ENCODE measurements at regions not wholly inside any gene's neighbourhood (a gene's known extent, or its start where the extent isn't known, plus 50 kb on each side); places are given as distances from the start of the nearest gene placed in this dataset.

GRCh38 chr15:62697636-62698035 lies 344.9 kb upstream of the TPM1 start:
- Histone ChIP-seq H3K4me1 (ENCODE audit: control insufficient read depth, insufficient read depth, low read length) (no peaks in the 10 kb centered on the region), H3K36me3 (ENCODE audit: control insufficient read depth in 2 of 2, insufficient read depth in 2 of 2, low read length in 2 of 2) (peaks cover 52 to 66% of the 10 kb centered on the region in 2 donors), H3K4me3 (ENCODE audit: low read length in 2 of 2) (no peak overlapping the region)

GRCh38 chr15:62698646-62699045 lies 343.9 kb upstream of the TPM1 start:
- Histone ChIP-seq H3K9me3 (ENCODE audit: control insufficient read depth in 2 of 2, low read length in 2 of 2) (no peaks in the 10 kb centered on the region), H3K27ac (ENCODE audit: low read length) (no peak overlapping the region), H3K27me3 (ENCODE audit: control insufficient read depth in 1 of 2, insufficient read depth in 2 of 2, low read length in 2 of 2) (no peaks in the 10 kb centered on the region), H3K9ac (ENCODE audit: low read length in 2 of 2) (no peak overlapping the region), H3K4me3 (ENCODE audit: low read length in 2 of 2) (no peak overlapping the region), H3K36me3 (ENCODE audit: control insufficient read depth in 2 of 2, insufficient read depth in 2 of 2, low read length in 2 of 2) (peaks cover 58 to 66% of the 10 kb centered on the region in 2 donors), H3K4me1 (ENCODE audit: control insufficient read depth, insufficient read depth, low read length) (no peaks in the 10 kb centered on the region)

More at GRCh38 chr15:62697636-62698035, 344.9 kb upstream of the TPM1 start:
- H3K27me3 ChIP-seq (ENCODE audit: control insufficient read depth in 1 of 2, insufficient read depth in 2 of 2, low read length in 2 of 2): no peaks in the 10 kb centered on the region
- H3K9me3 ChIP-seq (ENCODE audit: control insufficient read depth in 2 of 2, low read length in 2 of 2): no peaks in the 10 kb centered on the region
- H3K9ac ChIP-seq (ENCODE audit: low read length in 2 of 2): no peak overlapping the region
- H3K27ac ChIP-seq (ENCODE audit: low read length): no peak overlapping the region

GRCh38 chr15:62706317-62706716 lies 336.2 kb upstream of the TPM1 start:
- Histone ChIP-seq H3K36me3 (ENCODE audit: control insufficient read depth in 2 of 2, insufficient read depth in 2 of 2, low read length in 2 of 2) (peaks cover 28 to 38% of the 10 kb centered on the region in 2 donors), H3K27me3 (ENCODE audit: control insufficient read depth in 1 of 2, insufficient read depth in 2 of 2, low read length in 2 of 2) (no peaks in the 10 kb centered on the region), H3K9ac (ENCODE audit: low read length in 2 of 2) (no peak overlapping the region), H3K4me3 (ENCODE audit: low read length in 2 of 2) (no peak overlapping the region), H3K9me3 (ENCODE audit: control insufficient read depth in 2 of 2, low read length in 2 of 2) (no peaks in the 10 kb centered on the region), H3K4me1 (ENCODE audit: control insufficient read depth, insufficient read depth, low read length) (no peaks in the 10 kb centered on the region), H3K27ac (ENCODE audit: low read length) (no peak overlapping the region)

- peaks cover 26 to 30% of the 10 kb centered on the region in 2 donors for H3K36me3 ChIP-seq (ENCODE audit: control insufficient read depth in 2 of 2, insufficient read depth in 2 of 2, low read length in 2 of 2)
Measured at GRCh38 chr15:62708470-62708869, 334.1 kb upstream of the TPM1 start.

GRCh38 chr15:62709261-62709660 lies 333.3 kb upstream of the TPM1 start:
- Histone ChIP-seq H3K9me3 (ENCODE audit: control insufficient read depth in 2 of 2, low read length in 2 of 2) (no peaks in the 10 kb centered on the region), H3K27ac (ENCODE audit: low read length) (no peak overlapping the region), H3K4me1 (ENCODE audit: control insufficient read depth, insufficient read depth, low read length) (no peaks in the 10 kb centered on the region), H3K27me3 (ENCODE audit: control insufficient read depth in 1 of 2, insufficient read depth in 2 of 2, low read length in 2 of 2) (no peaks in the 10 kb centered on the region), H3K4me3 (ENCODE audit: low read length in 2 of 2) (no peak overlapping the region), H3K9ac (ENCODE audit: low read length in 2 of 2) (no peak overlapping the region), H3K36me3 (ENCODE audit: control insufficient read depth in 2 of 2, insufficient read depth in 2 of 2, low read length in 2 of 2) (peaks cover 23 to 27% of the 10 kb centered on the region in 2 donors)

More at GRCh38 chr15:62708470-62708869, 334.1 kb upstream of the TPM1 start:
- H3K27ac ChIP-seq (ENCODE audit: low read length): no peak overlapping the region
- H3K4me1 ChIP-seq (ENCODE audit: control insufficient read depth, insufficient read depth, low read length): no peaks in the 10 kb centered on the region
- no peak overlapping the region for H3K4me3 ChIP-seq (ENCODE audit: low read length in 2 of 2)
- H3K9me3 ChIP-seq (ENCODE audit: control insufficient read depth in 2 of 2, low read length in 2 of 2): no peaks in the 10 kb centered on the region
- H3K9ac ChIP-seq (ENCODE audit: low read length in 2 of 2): no peak overlapping the region
- H3K27me3 ChIP-seq (ENCODE audit: control insufficient read depth in 1 of 2, insufficient read depth in 2 of 2, low read length in 2 of 2): no peaks in the 10 kb centered on the region

- Histone ChIP-seq H3K4me1 (ENCODE audit: control insufficient read depth, insufficient read depth, low read length) (no peaks in the 10 kb centered on the region), H3K4me3 (ENCODE audit: low read length in 2 of 2) (no peak overlapping the region), H3K9me3 (ENCODE audit: control insufficient read depth in 2 of 2, low read length in 2 of 2) (no peaks in the 10 kb centered on the region), H3K9ac (ENCODE audit: low read length in 2 of 2) (no peak overlapping the region), H3K27me3 (ENCODE audit: control insufficient read depth in 1 of 2, insufficient read depth in 2 of 2, low read length in 2 of 2) (no peaks in the 10 kb centered on the region), H3K27ac (ENCODE audit: low read length) (no peak overlapping the region), H3K36me3 (ENCODE audit: control insufficient read depth in 2 of 2, insufficient read depth in 2 of 2, low read length in 2 of 2) (peaks cover 26 to 29% of the 10 kb centered on the region in 2 donors)
Measured at GRCh38 chr15:62711691-62712454, 330.7 kb upstream of the TPM1 start.

GRCh38 chr15:62712455-62712839 lies 330.1 kb upstream of the TPM1 start:
- peaks cover 29 to 30% of the 10 kb centered on the region in 2 donors for H3K36me3 ChIP-seq (ENCODE audit: control insufficient read depth in 2 of 2, insufficient read depth in 2 of 2, low read length in 2 of 2)
- H3K9me3 ChIP-seq (ENCODE audit: control insufficient read depth in 2 of 2, low read length in 2 of 2): no peaks in the 10 kb centered on the region
- H3K4me1 ChIP-seq (ENCODE audit: control insufficient read depth, insufficient read depth, low read length): no peaks in the 10 kb centered on the region
- no peak overlapping the region for H3K27ac ChIP-seq (ENCODE audit: low read length)
- H3K9ac ChIP-seq (ENCODE audit: low read length in 2 of 2): no peak overlapping the region
- no peaks in the 10 kb centered on the region for H3K27me3 ChIP-seq (ENCODE audit: control insufficient read depth in 1 of 2, insufficient read depth in 2 of 2, low read length in 2 of 2)
- no peak overlapping the region for H3K4me3 ChIP-seq (ENCODE audit: low read length in 2 of 2)

- H3K27me3 ChIP-seq (ENCODE audit: control insufficient read depth in 1 of 2, insufficient read depth in 2 of 2, low read length in 2 of 2): no peaks in the 10 kb centered on the region
- peaks cover 31 to 44% of the 10 kb centered on the region in 2 donors for H3K36me3 ChIP-seq (ENCODE audit: control insufficient read depth in 2 of 2, insufficient read depth in 2 of 2, low read length in 2 of 2)
- no peaks in the 10 kb centered on the region for H3K9me3 ChIP-seq (ENCODE audit: control insufficient read depth in 2 of 2, low read length in 2 of 2)
- no peak overlapping the region for H3K4me3 ChIP-seq (ENCODE audit: low read length in 2 of 2)
- H3K4me1 ChIP-seq (ENCODE audit: control insufficient read depth, insufficient read depth, low read length): no peaks in the 10 kb centered on the region
- no peak overlapping the region for H3K27ac ChIP-seq (ENCODE audit: low read length)
- H3K9ac ChIP-seq (ENCODE audit: low read length in 2 of 2): no peak overlapping the region
Measured at GRCh38 chr15:62715946-62716345, 326.6 kb upstream of the TPM1 start.

- no peak overlapping the region for H3K27ac ChIP-seq (ENCODE audit: low read length)
- H3K27me3 ChIP-seq (ENCODE audit: control insufficient read depth in 1 of 2, insufficient read depth in 2 of 2, low read length in 2 of 2): no peaks in the 10 kb centered on the region
- no peak overlapping the region for H3K4me3 ChIP-seq (ENCODE audit: low read length in 2 of 2)
- H3K4me1 ChIP-seq (ENCODE audit: control insufficient read depth, insufficient read depth, low read length): no peaks in the 10 kb centered on the region
- no peaks in the 10 kb centered on the region for H3K9me3 ChIP-seq (ENCODE audit: control insufficient read depth in 2 of 2, low read length in 2 of 2)
- peaks cover 24 to 39% of the 10 kb centered on the region in 2 donors for H3K36me3 ChIP-seq (ENCODE audit: control insufficient read depth in 2 of 2, insufficient read depth in 2 of 2, low read length in 2 of 2)
- H3K9ac ChIP-seq (ENCODE audit: low read length in 2 of 2): no peak overlapping the region
Measured at GRCh38 chr15:62717496-62717895, 325.1 kb upstream of the TPM1 start.

- Histone ChIP-seq H3K4me1 (ENCODE audit: control insufficient read depth, insufficient read depth, low read length) (no peaks in the 10 kb centered on the region), H3K36me3 (ENCODE audit: control insufficient read depth in 2 of 2, insufficient read depth in 2 of 2, low read length in 2 of 2) (peaks cover 23 to 37% of the 10 kb centered on the region in 2 donors), H3K9me3 (ENCODE audit: control insufficient read depth in 2 of 2, low read length in 2 of 2) (no peaks in the 10 kb centered on the region), H3K27me3 (ENCODE audit: control insufficient read depth in 1 of 2, insufficient read depth in 2 of 2, low read length in 2 of 2) (no peaks in the 10 kb centered on the region), H3K9ac (ENCODE audit: low read length in 2 of 2) (no peak overlapping the region), H3K4me3 (ENCODE audit: low read length in 2 of 2) (no peak overlapping the region), H3K27ac (ENCODE audit: low read length) (no peak overlapping the region)
Measured at GRCh38 chr15:62719316-62719715, 323.2 kb upstream of the TPM1 start.

GRCh38 chr15:62722237-62722636 lies 320.3 kb upstream of the TPM1 start:
- no peaks in the 10 kb centered on the region for H3K27me3 ChIP-seq (ENCODE audit: control insufficient read depth in 1 of 2, insufficient read depth in 2 of 2, low read length in 2 of 2)
- no peak overlapping the region for H3K4me3 ChIP-seq (ENCODE audit: low read length in 2 of 2)
- H3K9me3 ChIP-seq (ENCODE audit: control insufficient read depth in 2 of 2, low read length in 2 of 2): no peaks in the 10 kb centered on the region
- H3K4me1 ChIP-seq (ENCODE audit: control insufficient read depth, insufficient read depth, low read length): no peaks in the 10 kb centered on the region
- no peak overlapping the region for H3K9ac ChIP-seq (ENCODE audit: low read length in 2 of 2)
- H3K27ac ChIP-seq (ENCODE audit: low read length): no peak overlapping the region
- peaks cover 29 to 34% of the 10 kb centered on the region in 2 donors for H3K36me3 ChIP-seq (ENCODE audit: control insufficient read depth in 2 of 2, insufficient read depth in 2 of 2, low read length in 2 of 2)

Data from stomach smooth muscle (tissue), 2 donors.